A673 (cell line): ENCODE measurements at regions not wholly inside any gene's neighbourhood (a gene's known extent, or its start where the extent isn't known, plus 50 kb on each side); places are given as distances from the start of the nearest gene placed in this dataset.

Experiments
- CTCF ChIP-seq: fragments of 300-800, 200-600 bp; sonication (generic); conservative IDR thresholded peaks from 2 replicates; pipeline ENCODE4 v1.5.1; 2017; ENCODE audit warnings: low read depth, mild to moderate bottlenecking, antibody characterized with exemption, low read length, moderate library complexity, mixed read lengths
- EZH2 ChIP-seq: fragments of 200-600 bp; sonication (generic); IDR thresholded peaks from 2 replicates; pipeline ENCODE4 v1.6.1; 2017; ENCODE audit warnings: borderline replicate concordance, low read depth, mild to moderate bottlenecking, mixed read lengths, antibody characterized with exemption, low read length; ENCODE audit not compliant: poor library complexity, severe bottlenecking

DNA sequence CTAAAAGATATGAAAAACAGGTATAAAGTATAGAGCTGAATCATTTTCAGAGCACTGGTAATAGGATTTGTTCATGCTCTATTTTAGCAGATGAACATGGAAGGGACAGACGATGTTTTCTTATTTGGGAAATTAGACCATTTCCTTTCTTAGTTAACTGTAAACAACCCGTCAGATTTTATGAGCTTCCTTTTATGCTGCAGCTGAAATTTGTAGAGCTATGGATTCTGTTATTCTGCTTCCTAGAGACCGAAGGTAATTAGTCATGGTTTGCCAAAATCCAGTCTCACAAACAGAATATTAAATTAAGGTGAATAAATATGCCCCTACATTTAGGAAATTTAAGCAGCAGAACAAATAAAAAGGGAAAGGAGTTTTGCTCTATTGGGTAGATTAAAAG lies 180.2 kb upstream of the SYT1 start:
- TF ChIP-seq CTCF (no peak), EZH2 (no peak)
